Activated T-cell treated with anti-CD3 and anti-CD28 coated beads for 1 hour (primary cell): ENCODE measurements at regions not wholly inside any gene's neighbourhood (a gene's known extent, or its start where the extent isn't known, plus 50 kb on each side); places are given as distances from the start of the nearest gene placed in this dataset.

Experiments
- DNase-seq: peaks from one replicate; pipeline ENCODE4 v3.0.0-alpha.2; 2020; ENCODE audit warnings: low read depth

- DNase-seq = no peak
Measured at GRCh38 chr5:174291162-174291561, 245.7 kb downstream of the NSG2 start.

GRCh38 chr5:174292348-174292747 is 246.8 kb downstream of the NSG2 start:
- DNase-seq = no peak

GRCh38 chr5:174293006-174293405 is 247.5 kb downstream of the NSG2 start:
- DNase-seq = no peak

GRCh38 chr5:174293481-174293880 is 248.0 kb downstream of the NSG2 start:
- no peak for DNase-seq

- no peak for DNase-seq
Measured at GRCh38 chr5:174294891-174295620, 249.6 kb downstream of the NSG2 start.

GRCh38 chr5:174295702-174296436 is 250.4 kb downstream of the NSG2 start:
- no peak for DNase-seq

- no peak for DNase-seq
Measured at GRCh38 chr5:174300118-174300940, 254.8 kb downstream of the NSG2 start.

GRCh38 chr5:174300941-174301761 is 255.6 kb downstream of the NSG2 start:
- DNase-seq = no peak

- no peak for DNase-seq
Measured at GRCh38 chr5:174301848-174302625, 256.5 kb downstream of the NSG2 start.

GRCh38 chr5:174303035-174303434 is 257.5 kb downstream of the NSG2 start:
- no peak for DNase-seq

GRCh38 chr5:174303437-174304045 is 258.0 kb downstream of the NSG2 start:
- DNase-seq = no peak

GRCh38 chr5:174305241-174305681 is 259.8 kb downstream of the NSG2 start:
- no peak for DNase-seq

- DNase-seq = no peak
Measured at GRCh38 chr5:174306345-174307030, 261.0 kb downstream of the NSG2 start.

GRCh38 chr5:174307031-174307408 is 261.5 kb downstream of the NSG2 start:
- DNase-seq = no peak

GRCh38 chr5:174307656-174308271 is 262.3 kb downstream of the NSG2 start:
- no peak for DNase-seq

- DNase-seq = no peak
Measured at GRCh38 chr5:174309131-174309795, 263.8 kb downstream of the NSG2 start.

- no peak for DNase-seq
Measured at GRCh38 chr5:174310243-174310642, 264.7 kb downstream of the NSG2 start.

- no peak for DNase-seq
Measured at GRCh38 chr5:174310706-174311105, 265.2 kb downstream of the NSG2 start.

GRCh38 chr5:174311121-174311520 is 265.6 kb downstream of the NSG2 start:
- no peak for DNase-seq
